ENCODE measurements at regions not wholly inside any gene's neighbourhood (a gene's known extent, or its start where the extent isn't known, plus 50 kb on each side); places are given as distances from the start of the nearest gene placed in this dataset.

DNA sequence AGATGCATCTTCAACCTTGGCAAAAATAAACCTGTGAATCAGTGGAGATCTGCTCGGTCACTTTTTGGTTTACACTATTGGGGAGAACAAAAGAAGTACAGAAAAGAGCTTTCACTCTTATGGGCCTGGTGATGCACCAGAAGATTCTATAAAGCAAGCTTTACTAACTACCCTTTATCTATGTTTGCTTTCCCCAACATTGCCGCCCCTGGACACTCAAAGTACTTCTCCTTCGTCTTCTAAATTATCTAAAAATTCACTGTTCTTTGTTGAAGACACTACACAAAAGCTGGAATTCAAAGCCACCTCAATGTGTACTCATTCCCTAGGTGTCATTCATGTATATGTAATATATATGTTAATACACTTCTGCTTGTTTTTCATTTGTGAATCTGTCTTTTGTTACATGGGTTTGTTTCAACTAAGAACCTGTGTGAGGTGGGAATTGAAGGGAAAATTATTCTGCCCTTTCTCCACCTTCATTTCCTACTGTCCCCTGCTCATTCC, 97.9 kb upstream of the BTN3A2 start:
- Histone ChIP-seq H3K4me1 (ENCODE audit: low read depth, poor library complexity, severe bottlenecking) (peaks cover 6% of the 10 kb centered on the region), H3K9ac (no peak overlapping the region), H3K27ac (no peak overlapping the region), H3K36me3 (ENCODE audit: insufficient read depth) (no peaks in the 10 kb centered on the region), H3K79me2 (ENCODE audit: insufficient read depth, low read depth) (peaks cover 22% of the 10 kb centered on the region; the same call in 1 of the 2 replicates), H3K4me3 (IDR thresholded peaks at IDR 0.05; ENCODE audit: insufficient read depth, low read depth, low read length) (no peak overlapping the region), H3K27me3 (ENCODE audit: insufficient read depth, low read depth) (no peaks in the 10 kb centered on the region), H2AFZ (ENCODE audit: low read depth) (no peak overlapping the region), H3K4me2 (no peak overlapping the region), H4K20me1 (ENCODE audit: insufficient read depth) (no peaks in the 10 kb centered on the region)
- TF ChIP-seq, protein P1, sequence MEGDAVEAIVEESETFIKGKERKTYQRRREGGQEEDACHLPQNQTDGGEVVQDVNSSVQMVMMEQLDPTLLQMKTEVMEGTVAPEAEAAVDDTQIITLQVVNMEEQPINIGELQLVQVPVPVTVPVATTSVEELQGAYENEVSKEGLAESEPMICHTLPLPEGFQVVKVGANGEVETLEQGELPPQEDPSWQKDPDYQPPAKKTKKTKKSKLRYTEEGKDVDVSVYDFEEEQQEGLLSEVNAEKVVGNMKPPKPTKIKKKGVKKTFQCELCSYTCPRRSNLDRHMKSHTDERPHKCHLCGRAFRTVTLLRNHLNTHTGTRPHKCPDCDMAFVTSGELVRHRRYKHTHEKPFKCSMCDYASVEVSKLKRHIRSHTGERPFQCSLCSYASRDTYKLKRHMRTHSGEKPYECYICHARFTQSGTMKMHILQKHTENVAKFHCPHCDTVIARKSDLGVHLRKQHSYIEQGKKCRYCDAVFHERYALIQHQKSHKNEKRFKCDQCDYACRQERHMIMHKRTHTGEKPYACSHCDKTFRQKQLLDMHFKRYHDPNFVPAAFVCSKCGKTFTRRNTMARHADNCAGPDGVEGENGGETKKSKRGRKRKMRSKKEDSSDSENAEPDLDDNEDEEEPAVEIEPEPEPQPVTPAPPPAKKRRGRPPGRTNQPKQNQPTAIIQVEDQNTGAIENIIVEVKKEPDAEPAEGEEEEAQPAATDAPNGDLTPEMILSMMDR (conservative IDR thresholded peaks at IDR 0.05; ENCODE audit: low read depth, low read length), result no peak

DNA sequence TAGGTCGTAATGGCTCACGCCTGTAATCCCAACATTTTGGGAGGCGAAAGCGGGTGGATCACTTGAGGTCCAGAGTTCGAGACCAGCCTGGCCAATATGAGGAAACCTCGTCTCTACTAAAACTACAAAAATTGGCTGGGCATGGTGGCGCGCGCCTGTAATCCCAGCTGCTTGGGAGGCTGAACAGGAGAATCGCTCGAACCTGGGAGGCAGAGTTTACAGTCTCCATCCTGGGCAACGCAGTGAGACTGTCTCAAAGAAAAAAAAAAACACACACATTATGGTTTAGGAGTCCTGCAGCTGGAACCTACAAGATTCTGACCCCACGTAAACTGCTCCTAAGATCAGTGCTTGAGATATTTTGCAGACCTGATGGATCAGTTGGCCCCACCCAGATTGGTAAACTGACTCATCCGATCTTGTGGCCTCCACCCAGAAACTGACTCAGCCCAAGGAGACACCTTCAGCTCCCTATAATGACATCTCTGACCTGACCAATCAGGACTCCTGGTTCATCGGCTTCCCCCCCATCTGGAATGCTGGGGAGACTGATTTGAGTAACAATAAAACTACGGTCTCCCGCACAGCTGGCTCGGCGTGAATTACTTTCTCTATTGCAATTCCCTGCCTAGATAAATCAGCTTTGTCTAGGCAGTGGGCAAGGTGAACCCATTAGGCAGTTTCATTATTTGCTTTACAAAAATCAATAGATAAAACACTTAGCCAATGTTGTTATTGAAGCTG, 96.2 kb upstream of the BTN3A2 start:
- H3K9ac ChIP-seq, result no peak overlapping the region
- no peaks in the 10 kb centered on the region for H3K36me3 ChIP-seq (ENCODE audit: insufficient read depth)
- H3K4me1 ChIP-seq (ENCODE audit: low read depth, poor library complexity, severe bottlenecking), result peaks cover 6% of the 10 kb centered on the region
- H4K20me1 ChIP-seq (ENCODE audit: insufficient read depth), result no peaks in the 10 kb centered on the region
- H3K79me2 ChIP-seq (ENCODE audit: insufficient read depth, low read depth), result peaks cover 22% of the 10 kb centered on the region; the same call in 1 of the 2 replicates
- TF ChIP-seq, protein P1 (conservative IDR thresholded peaks at IDR 0.05; ENCODE audit: low read depth, low read length), result no peak
- peak overlapping the region; percentile 69 for H3K4me2 ChIP-seq
- no peak overlapping the region for H2AFZ ChIP-seq (ENCODE audit: low read depth)
- peak overlapping the region; percentile 91; the same call in 1 of the 2 replicates for H3K27ac ChIP-seq
- no peak overlapping the region for H3K4me3 ChIP-seq (IDR thresholded peaks at IDR 0.05; ENCODE audit: insufficient read depth, low read depth, low read length)
- no peaks in the 10 kb centered on the region for H3K27me3 ChIP-seq (ENCODE audit: insufficient read depth, low read depth)

DNA sequence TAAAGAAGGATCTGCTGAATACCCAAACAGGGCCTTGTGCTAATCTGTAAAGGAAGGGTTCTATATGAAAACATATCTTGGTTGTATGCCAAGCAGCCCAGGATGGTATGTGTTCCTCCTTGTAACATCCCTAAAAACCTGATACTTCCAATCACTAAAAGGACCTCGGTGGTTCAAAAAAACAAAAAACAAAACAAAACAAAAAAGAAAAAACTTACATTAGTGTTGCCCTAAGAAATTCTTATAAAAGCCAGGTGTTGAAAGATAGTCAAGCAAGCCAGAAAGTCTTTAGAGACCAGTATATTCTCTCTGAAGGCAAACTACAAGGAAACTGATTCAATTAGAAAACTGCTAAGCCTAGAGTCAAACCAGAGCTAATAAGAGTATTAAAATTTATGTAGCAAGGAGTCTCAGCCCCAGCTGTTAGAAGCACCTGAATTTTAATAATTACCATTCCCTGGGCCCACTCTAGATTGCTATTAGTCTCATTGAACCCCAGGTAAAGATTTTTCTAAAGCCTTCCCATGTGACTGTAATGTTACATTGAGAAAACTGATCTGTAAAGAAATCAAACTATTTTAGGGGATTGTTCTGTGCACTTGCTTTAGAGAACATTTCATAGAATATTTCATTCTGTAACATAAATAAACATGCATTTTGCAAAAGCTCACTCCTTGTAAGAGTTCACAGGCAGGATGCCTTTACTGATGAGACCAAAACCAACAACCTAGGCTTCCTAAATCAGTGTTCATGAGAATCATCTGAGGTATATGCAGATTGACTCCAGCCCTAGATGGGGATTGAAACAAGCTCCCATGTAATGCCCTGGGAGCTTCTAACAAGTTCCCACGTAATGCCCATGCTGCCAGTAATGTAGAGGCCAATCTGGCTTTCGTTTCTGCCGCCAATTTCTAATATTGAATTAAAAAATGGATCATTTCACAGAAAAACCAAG, 95.2 kb upstream of the BTN3A2 start:
- Histone ChIP-seq H3K4me1 (ENCODE audit: low read depth, poor library complexity, severe bottlenecking) (peaks cover 13% of the 10 kb centered on the region), H3K27me3 (ENCODE audit: insufficient read depth, low read depth) (no peaks in the 10 kb centered on the region), H4K20me1 (ENCODE audit: insufficient read depth) (no peaks in the 10 kb centered on the region), H3K36me3 (ENCODE audit: insufficient read depth) (no peaks in the 10 kb centered on the region), H3K9ac (peak overlapping the region; percentile 90), H3K27ac (peak overlapping the region; percentile 91), H3K4me2 (peak overlapping the region; percentile 69), H3K79me2 (ENCODE audit: insufficient read depth, low read depth) (peaks cover 22% of the 10 kb centered on the region; the same call in 1 of the 2 replicates), H2AFZ (ENCODE audit: low read depth) (no peak overlapping the region), H3K4me3 (IDR thresholded peaks at IDR 0.05; ENCODE audit: insufficient read depth, low read depth, low read length) (no peak overlapping the region)
- TF ChIP-seq, protein P1 (conservative IDR thresholded peaks at IDR 0.05; ENCODE audit: low read depth, low read length), result no peak

DNA sequence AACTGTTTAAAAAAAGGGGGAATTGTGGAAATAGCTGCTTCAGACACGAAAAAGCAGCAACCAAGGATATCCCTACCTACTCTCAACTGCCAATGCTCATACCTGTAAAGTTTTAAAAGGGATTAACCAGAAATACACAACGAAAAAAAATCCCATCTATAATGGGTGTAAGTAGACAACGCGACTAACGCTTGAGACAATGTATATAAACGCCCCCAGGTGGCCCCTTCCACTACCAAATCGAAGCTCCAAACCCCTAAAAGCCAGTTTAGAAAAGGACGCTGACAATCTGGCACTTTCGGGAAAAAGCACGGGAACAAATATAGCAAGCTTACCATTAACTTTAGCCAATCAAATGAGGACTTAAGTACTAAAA, 94.5 kb upstream of the BTN3A2 start:
- no peak overlapping the region for H2AFZ ChIP-seq (ENCODE audit: low read depth)
- TF ChIP-seq, protein P1 (conservative IDR thresholded peaks at IDR 0.05; ENCODE audit: low read depth, low read length), result no peak
- H3K27me3 ChIP-seq (ENCODE audit: insufficient read depth, low read depth), result no peaks in the 10 kb centered on the region
- H3K4me1 ChIP-seq (ENCODE audit: low read depth, poor library complexity, severe bottlenecking), result peaks cover 20% of the 10 kb centered on the region
- peak overlapping the region; percentile 69 for H3K4me2 ChIP-seq
- H3K27ac ChIP-seq, result peak overlapping the region; percentile 91
- H4K20me1 ChIP-seq (ENCODE audit: insufficient read depth), result no peaks in the 10 kb centered on the region
- H3K36me3 ChIP-seq (ENCODE audit: insufficient read depth), result no peaks in the 10 kb centered on the region
- peaks cover 22% of the 10 kb centered on the region; the same call in 1 of the 2 replicates for H3K79me2 ChIP-seq (ENCODE audit: insufficient read depth, low read depth)
- peak overlapping the region; percentile 90 for H3K9ac ChIP-seq
- no peak overlapping the region for H3K4me3 ChIP-seq (IDR thresholded peaks at IDR 0.05; ENCODE audit: insufficient read depth, low read depth, low read length)
